ENCODE measurements at regions not wholly inside any gene's neighbourhood (a gene's known extent, or its start where the extent isn't known, plus 50 kb on each side); places are given as distances from the start of the nearest gene placed in this dataset.

DNA sequence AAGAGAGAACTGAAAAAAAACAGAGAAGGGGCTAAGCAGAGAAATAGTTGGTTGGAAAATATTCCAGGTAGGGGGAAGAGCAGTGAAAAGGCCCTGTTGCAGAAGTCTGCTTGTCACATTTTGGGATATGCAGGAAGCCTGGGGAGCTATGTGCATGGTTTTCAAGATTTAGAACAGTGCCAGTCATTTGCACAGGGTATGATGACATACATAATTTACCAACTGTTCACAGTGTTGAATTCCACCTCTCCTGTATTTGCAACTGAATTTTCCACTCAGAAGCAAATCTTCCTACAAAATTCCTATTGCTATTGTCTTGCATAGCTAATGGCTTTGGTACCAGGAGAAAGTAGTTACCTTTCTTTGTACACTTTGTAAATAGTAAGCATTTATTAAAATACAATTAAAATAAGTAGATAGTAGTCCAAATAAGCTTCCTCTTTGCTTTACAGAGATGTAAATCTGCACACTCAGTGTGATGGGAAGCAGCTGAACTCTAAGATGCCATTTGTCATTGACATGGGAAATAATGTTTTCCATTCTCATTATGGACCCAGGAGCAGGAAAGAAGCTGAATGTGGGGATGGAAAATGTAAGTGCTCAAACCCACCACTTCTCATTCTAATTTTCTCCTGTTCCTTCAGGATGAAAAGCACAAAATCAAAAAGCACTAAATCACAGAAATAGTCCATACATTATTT lies 177.4 kb downstream of the BTG1 start:
- no peak for DNase-seq (ENCODE audit: low spot score)

DNA sequence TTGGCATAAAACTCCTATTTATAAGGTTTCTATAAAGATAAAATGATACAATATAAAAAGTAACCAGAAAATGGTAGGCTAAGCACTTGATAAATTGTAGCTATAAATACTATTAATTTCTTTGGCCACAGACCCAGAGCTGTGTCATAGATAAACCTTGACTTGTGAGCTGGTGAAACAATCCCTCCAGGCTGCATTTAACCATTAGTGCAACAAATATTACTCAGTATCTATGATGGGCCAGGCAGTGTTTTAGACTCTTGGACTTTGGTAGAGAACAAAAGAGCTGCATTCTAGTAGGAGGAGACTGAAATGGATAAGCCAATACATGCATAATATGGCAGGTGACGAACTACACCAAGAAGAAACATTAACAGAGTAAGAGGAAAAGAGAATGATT lies 178.1 kb downstream of the BTG1 start:
- no peak for DNase-seq (ENCODE audit: low spot score)

DNA sequence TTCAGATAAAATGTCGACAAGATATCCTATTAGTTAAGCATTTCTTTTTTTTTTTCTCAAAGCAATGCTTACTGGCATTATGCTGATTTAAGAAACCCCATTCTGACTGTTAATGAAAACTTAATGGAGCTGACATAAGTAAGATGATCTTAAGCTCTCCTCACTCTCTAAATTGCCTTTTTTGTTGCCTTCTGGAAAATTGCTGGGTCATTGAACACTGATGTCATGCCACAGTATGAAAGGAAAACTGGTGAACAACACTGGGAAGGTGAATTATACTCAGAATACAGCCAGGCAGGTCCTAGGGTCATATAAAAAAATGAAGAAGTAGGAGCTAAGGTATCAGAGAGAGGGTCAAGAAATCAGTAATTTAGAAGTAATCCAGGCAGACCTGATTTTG lies 179.9 kb downstream of the BTG1 start:
- no peak for DNase-seq (ENCODE audit: low spot score)

DNA sequence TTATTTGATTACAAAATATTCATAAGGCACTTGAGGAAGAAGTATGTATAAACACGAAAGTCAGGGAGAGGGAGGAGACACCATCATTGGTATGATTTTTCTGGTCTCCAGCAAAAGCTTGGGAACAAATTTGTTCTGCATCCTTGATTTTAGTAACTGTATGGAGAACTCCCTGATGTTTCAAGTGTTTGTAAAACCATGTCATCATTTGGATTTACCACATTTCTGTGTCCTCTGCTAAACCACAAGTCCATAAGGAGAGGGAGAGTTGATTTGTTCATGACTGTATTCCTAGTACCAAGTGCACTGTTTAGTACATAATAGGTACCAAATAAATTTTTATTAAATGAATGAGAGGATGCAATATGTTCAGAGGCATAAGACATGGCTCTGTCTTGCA lies 181.1 kb downstream of the BTG1 start:
- no peak for DNase-seq (ENCODE audit: low spot score)

DNA sequence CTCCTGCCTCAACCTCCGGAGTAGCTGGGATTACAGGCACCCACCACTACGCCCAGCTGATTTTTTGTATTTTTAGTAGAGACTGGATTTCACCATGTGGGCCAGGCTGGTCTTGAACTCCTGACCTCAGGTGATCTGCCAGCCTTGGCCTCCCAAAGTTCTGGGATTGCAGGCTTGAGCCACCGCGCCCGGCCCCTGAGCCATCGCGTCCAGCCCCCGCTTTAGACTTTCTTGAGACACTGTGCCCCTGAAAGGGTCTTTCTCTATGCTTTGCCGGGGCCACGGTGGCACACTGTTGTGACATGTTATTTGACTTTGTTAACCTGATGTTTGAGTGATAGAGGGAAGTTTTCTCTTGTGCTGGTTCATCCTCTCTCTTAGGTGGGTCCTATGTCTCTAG lies 186.4 kb downstream of the BTG1 start:
- DNase-seq (ENCODE audit: low spot score) = no peak

DNA sequence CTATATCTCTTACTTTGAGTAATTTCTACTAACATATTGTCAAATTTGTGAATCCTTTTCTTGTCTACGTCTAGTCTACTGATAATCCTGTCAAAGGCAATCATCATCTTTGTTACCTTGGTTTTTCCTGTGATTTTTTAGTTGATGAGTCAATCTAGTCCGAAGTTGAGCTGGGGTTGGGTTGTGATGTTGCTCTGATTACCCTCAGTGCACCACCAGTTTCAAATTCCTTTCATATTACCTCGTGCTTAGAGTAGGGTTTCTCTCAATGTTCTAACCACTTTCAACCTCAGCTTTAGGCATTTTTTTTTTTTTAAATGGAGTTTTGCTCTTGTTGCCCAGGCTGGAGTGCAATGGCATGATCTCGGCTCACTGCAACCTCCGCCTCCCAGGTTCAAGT lies 186.8 kb downstream of the BTG1 start:
- DNase-seq (ENCODE audit: low spot score) = no peak

DNA sequence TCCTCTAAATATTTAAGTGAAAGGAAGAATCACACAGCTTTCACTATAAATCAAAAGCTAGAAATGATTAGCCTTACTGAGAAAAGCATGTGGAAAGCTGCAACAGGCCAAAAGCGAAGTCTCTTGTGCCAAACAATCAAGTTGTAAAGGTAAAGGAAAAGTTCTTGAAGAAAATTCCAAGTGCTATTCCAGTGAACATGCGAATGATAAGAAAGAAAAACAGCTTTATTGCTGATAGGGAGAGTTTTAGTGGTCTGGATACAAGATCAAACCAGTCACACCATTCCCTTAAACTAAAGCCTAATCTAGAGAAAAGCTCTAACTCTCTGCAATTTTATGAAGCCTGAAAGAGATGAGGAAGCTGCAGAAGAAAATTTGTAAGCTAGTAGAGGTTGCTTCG lies 190.9 kb downstream of the BTG1 start:
- DNase-seq (ENCODE audit: low spot score) = no peak

DNA sequence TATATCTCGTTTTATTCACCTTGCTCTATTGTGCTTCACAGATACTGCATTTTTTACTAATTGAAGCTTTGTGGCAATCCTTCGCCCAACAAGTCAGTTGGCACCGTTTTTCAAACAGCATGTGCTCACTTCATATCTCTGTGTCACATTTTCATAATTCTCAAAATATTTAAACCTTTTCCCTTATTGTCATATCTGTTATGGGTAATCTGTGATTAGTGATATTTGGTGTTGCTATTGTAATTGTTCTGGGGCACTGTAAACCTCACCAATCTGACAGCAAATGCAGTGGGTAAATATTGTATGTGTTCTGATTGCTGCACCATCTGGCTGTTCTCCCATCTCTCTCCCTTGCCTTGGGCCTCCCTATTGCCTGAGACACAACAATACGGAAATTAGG lies 191.3 kb downstream of the BTG1 start:
- DNase-seq (ENCODE audit: low spot score) = no peak

DNA sequence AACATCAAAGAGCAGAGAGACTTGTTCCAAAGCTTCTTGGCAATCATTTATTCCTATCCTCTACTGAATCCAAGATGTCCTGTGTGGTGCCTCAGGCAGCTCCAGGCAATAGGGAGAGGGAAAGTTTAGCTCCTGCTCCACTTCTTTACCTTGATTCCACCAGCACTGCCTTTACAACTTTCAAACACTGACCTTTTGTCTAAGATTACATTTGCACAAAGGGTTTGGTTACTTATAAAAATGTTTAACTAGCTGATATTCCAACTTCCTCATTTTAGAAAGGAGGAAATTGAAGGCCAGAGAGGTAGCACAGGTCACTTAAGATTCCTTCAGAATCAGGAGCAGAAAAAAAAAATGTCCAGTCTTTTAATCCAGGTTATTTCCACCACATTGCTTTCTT lies 192.7 kb downstream of the BTG1 start:
- DNase-seq (ENCODE audit: low spot score) = no peak

DNA sequence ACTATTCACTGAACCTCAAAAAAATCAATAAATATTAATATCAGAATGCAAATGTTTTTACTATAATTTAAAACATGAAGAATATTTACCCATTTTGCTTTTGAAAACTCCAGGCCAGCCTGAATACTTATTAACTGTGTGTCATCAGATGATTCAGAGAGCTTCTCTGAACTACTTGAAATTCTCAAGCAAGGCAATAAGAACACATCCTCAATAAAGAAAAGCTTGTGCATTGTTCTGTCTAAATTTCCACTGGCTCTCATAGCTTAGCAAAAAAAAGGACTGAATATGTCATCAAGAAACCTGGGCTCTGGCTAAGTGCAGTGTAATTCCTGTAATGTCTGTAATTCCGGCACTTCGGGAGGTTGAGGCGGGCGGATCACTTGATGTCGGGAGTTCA lies 194.1 kb downstream of the BTG1 start:
- DNase-seq (ENCODE audit: low spot score) = no peak

DNA sequence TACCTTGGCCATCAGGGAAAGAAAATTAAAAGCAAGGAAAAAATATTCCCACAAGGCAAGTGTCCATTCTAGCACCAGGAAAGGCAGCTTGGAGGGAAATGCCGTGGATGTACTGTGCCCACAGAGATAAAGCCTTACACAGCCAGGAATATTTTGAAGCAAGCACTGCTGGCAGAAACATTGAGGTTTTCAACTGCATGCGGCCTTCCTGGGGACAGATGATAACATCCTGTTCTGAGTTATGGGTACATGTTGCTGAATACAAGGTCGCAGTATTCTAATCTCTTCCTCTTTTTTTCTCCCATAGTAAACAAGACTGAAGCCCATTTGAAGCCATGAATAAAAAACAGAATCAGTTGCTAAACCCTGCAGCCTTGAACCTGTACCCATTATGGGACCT lies 197.1 kb downstream of the BTG1 start:
- peak; percentile 15 for DNase-seq (ENCODE audit: low spot score)

DNA sequence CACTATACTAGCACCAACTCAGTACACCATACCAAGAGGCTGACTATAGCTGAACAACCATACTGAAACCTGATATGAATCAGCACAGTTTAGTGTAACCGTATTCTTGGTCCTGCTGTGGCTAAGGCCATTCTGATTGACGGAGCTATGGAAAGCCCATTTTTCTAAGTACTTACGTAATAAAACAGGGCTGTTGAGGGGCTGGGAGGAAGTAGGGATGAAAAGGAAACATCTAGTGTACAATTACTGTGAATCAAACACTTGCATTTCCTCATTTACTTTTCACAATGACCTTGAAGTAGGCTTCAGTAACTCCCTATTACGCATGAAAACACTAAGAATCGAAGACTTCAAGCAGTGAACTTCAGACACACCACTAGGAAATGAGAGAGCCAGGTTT lies 198.2 kb downstream of the BTG1 start:
- no peak for DNase-seq (ENCODE audit: low spot score)

DNA sequence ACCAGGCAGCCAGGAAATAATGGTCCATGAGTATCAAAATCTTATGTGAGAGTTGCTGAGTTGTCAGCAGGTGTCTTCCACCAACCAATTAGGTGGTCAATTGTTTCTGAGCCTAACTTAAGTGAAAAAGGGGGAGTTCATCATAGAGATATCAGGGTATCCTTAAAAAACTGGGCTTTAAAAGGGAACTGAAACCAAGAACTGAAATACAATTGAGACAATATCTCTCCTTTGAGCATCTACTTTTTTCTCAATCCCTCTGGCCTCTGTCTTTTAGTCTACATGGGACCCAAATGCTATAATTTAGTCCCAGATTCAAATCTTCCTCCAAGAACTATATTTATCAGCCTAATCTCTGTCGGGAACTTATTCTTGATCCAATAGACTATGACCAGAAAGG lies 201.0 kb downstream of the BTG1 start:
- no peak for DNase-seq (ENCODE audit: low spot score)

DNA sequence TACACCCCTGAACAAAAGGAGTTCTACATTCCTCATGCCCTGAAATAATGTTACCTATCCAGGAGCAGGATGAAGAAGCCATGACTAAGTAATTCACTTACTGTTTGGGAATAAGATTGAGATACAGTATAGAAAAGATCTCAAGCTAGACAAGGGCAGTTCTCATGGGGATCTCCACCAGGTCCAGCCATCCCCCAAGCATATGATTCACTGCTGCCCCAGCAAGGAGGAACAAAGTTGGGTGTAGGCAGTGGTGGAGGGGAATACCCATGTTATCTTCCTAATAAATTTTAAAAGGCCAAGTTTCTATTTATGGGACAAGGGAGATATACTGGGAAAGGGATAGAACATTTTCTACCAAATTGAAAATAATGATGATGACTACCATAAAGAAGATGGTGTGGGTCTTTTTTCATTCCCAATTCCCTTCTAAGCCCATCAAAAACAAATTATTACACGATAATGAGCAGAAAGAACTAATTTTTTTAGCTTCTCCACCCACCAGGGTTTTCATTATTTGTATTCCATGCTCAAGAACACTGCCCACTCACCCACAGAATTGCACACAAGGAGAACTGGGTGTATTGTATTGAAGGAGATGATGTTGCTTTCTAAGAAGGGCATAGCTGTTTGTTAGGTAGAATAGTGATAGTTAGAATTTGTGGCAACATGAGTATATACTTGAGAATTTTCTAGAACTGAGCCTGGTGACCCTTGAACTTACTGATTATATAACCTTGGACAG lies 204.6 kb downstream of the BTG1 start:
- DNase-seq (ENCODE audit: low spot score) = no peak

DNA sequence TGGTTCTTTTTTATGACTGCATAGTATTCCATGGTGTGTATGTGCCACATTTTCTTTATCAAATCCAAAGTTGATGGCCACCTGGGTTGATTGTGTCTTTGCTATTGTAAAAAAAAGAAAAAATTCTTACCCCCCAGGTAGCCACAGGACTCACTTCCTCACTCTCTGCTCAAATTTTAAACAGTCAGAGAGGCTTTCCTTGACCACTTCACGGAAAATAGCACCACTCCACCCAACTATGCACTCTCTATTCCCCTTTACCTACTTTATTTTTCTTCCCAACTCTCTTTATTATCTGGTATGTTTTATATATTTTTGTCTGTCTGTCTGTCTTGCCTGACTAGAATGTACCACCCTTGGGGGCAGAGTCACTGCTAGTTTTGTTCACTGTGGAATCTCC lies 205.3 kb downstream of the BTG1 start:
- no peak for DNase-seq (ENCODE audit: low spot score)

DNA sequence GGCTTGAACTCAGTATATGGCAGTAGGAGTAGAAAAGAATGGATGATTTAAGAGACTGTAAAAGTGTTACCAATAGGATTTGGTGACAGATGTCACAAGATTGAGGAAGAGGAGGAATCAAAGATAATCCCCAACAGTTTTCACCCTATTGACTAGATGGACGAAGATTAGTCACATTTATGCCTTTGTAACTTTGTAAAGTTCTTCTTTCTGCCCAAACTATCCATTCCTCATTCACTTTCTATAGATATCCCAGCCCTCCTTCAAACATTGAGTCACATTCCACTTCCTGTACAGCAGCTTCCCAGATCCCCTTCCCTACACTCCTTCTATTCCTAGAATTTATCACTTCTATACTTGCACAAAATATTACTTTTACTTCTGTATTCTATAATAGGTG lies 207.9 kb downstream of the BTG1 start:
- no peak for DNase-seq (ENCODE audit: low spot score)

DNA sequence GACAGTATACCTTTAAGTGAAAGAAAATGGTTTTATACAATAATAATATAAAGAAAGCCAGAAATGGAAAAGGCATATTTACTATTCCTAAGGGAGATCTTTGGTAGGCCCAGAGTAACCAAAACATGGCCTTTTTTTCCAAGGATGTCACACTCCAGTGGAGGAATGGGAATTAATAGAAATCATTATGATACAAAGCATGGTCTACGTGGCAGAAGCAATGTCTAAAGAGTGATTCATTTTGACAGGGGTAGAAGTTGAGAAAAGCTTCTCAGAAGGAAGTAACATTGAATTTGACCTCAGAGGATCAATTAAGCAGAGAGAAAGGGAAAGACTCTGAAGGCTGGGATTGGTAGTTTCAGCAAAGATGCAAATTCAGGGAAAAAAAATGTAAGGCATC lies 208.6 kb downstream of the BTG1 start:
- no peak for DNase-seq (ENCODE audit: low spot score)

DNA sequence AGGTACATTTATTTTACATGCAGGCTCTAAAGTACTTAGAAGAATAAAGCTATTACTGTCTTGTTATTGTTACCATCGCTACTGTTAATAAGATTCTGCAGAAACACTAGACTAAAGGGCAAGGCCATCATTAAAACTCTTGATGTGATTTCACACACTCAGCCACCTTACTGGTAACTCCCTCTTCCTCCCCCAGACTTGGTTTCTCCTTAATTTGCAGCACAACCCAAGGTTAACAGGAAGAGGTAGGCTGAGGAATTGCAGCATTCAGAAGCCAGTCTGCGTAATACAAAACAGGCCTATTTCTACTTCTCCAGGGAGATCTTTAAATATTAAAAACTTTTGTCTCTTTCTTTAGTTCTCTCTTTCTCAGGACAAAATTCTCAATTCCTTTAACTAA lies 210.3 kb downstream of the BTG1 start:
- no peak for DNase-seq (ENCODE audit: low spot score)

DNA sequence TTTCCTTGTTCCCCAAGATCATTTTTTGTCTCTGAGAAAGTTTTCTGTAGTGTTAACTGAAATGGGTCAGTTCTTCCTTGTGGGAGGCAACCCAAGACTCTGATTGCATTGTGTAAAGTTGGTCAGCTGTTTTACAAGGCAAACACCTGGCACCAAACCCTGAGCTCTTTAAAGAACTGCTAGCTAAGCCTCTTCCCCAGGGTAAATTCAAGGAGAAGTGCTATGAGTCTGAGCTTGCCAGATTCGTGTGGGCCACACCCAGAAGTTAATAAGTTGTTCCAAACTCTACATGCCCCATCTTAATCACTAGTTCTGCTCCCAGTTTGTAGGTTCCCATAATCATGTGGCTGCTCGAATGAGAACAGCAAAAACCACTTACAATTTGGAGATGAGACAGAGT lies 214.5 kb downstream of the BTG1 start:
- DNase-seq (ENCODE audit: low spot score) = no peak

DNA sequence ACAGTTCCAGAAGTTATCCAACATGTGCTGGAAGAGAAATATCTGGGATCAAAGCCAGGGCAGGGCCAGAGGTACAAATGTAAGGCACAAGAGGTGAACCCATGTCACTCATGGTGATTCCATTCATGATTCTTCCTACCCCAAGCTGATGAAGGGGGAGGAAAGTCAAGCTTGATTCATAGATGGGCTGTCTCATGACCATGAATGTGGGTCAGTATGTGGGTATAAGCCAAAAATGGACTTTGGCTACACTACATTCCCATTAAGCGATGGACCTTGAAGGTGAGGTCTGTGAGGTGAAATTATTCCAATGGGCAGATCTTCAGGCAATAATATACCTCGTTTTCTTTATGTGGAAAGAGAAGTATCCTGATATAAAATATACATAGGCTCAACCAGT lies 217.1 kb downstream of the BTG1 start:
- no peak for DNase-seq (ENCODE audit: low spot score)

DNA sequence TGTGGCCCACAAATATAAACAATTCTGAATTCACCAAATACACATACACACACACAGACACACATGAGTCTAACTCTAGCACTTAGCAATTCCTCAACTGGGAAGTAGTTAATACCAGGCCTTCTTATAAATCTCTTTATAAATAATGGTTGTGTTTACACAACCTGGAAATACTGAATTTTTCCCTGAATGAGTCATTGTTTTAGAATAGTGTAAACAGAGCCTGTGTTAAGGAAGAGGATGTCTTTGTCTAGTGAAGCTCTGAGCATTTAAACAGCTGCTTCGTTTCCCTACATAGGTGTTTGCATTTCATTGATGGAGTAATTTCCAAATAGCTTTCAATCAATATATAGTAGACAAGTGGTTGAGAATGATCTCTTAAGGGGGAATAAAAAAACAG lies 218.8 kb downstream of the BTG1 start:
- DNase-seq (ENCODE audit: low spot score) = no peak

DNA sequence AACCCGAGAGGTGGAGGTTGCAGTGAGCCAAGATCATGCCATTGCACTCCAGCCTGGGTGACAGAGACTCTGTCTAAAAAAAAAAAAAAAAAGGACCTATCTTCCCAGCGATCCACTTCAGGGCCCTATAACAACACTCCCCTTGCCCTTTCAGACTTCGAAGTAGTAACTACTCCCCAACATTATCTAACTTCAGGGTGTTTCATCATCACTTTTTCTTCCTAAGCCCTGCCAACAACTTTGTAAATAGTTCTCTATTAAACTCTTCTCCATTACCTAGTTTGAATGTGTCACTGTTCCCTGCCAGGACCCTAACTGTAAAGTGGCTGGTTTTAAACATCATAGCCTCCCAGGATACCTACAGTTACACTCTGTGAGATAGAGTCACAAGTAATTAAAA lies 220.8 kb downstream of the BTG1 start:
- DNase-seq (ENCODE audit: low spot score) = no peak

DNA sequence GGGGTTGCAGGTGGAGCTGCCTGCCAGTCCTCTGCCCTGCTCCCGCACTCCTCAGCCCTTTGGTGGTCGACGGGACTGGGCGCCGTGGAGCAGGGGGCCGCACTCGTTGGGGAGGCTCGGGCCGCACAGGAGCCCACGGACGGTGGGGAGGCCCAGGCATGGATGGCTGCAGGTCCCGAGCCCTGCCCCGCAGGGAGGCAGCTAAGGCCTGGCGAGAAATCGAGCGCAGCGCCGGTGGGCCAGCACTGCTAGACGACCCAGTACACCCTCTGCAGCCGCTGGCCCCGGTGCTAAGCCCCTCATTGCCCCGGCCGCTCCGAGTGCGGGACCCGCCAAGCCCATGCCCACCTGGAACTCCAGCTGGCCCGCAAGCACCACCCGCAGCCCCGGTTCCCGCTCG lies 221.8 kb downstream of the BTG1 start:
- DNase-seq (ENCODE audit: low spot score) = no peak

DNA sequence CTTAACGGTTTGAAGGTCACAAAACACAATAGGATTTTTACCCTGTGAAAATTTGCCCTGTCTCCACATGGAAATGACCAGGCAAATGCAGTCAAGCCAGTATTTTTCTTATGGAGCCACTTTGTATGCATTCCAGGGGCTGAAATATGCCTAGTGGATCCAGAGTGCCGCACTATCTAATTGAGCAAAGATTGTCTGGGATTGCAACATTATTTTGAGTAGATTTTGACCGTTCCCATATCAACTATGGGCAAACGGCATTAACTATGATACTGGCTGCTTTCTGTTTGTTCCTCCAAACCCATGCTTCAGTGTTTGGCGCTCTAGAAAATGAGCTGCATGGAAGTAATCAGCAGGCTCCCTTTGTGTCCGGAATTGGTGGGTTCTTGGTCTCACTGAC lies 223.0 kb downstream of the BTG1 start:
- no peak for DNase-seq (ENCODE audit: low spot score)

Data from CD4-positive, alpha-beta T cell treated with Interleukin-2 at 100 ng/mL for 4 hours (primary cell).